ENCODE measurements at regions not wholly inside any gene's neighbourhood (a gene's known extent, or its start where the extent isn't known, plus 50 kb on each side); places are given as distances from the start of the nearest gene placed in this dataset.
"Not testable (repeated sequence)": the region's sequence is repeated elsewhere in the genome, so short reads cannot be mapped to it uniquely, and the experiment has no call there.

GRCh38 chr3:110391042-110391441 lies 680.6 kb upstream of the NECTIN3 start:
- no peak for DNase-seq (ENCODE audit: low read depth)

DNA sequence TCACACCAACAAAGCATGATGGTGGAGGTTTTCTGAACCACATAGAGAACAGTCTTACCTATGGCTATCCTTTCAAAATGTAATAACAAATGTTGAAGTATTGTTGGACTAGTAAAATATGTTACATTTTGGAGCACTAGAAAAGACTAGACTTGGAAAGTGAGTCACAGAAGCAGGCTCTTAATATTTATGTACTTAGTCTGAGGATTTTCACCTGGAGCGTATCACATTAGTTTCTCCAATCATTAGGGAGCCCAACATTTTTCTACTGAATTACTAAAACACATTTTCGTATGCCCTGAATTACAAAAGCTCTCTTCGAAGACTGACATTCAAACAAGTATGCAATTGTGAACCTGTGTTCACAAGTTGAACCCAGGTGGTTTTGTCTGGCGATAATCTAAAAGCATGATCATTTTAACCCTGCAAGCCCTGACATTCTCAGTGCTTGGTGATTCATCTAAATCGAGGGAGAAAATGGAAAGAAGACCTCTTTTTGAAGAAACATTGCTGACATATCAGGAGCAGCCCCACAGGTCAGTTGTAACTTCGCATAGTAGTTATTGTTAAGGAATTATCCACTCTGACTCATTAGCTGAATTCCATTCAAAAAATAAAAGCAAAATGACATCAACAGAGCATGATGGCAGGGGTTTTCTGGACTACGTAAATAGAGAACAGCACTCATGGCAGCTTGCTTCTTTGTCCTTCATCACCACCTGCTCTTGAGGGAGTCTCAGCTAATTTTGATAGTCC lies 679.8 kb upstream of the NECTIN3 start:
- DNase-seq (ENCODE audit: low read depth): no peak

- DNase-seq (ENCODE audit: low read depth): no peak
Observed at GRCh38 chr3:110393941-110394340, 677.7 kb upstream of the NECTIN3 start.

GRCh38 chr3:110397115-110397514 lies 674.5 kb upstream of the NECTIN3 start:
- DNase-seq (ENCODE audit: low read depth): peak; percentile 34

DNA sequence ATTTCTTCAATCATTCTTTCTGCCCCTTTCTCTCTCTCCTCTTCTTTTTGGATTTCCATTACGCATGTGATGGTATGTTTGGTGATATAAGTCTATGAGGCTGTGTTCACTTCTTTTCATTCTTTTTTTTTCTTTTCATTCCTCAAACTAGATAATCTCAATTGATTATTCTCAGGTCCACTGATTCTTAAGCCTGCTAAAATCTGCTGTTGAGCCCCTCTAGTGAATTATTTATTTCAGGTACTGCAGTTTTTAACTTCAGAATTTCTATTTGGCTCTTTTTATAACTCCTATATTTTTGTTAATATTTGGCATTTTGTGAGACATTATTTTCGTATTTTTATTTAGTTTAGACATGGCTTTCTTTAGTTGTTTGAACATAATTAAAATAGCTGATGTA lies 671.3 kb upstream of the NECTIN3 start:
- no peak for DNase-seq (ENCODE audit: low read depth)

GRCh38 chr3:110405830-110406585 lies 665.6 kb upstream of the NECTIN3 start:
- no peak for DNase-seq (ENCODE audit: low read depth)

DNA sequence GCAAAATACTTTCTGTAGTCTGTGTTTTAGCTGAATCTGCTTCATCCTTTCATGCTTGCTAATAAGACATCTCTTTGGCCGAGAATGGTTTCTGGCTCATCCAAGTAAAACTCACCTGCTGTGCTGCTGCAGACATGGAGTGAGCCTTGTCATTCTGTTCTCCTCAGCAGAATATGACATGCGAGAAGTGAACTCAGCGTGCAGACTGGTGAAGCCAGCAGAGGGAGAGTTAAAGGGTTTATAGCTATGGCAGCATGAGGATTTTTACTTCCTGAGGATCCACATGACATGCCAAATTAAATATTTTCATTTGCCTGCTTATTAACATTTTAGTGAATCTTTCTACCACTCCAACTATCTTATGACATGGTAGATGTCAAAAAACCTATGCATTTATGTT lies 658.4 kb upstream of the NECTIN3 start:
- no peak for DNase-seq (ENCODE audit: low read depth)

- peak; percentile 82 for DNase-seq (ENCODE audit: low read depth)
Observed at GRCh38 chr3:110413807-110414748, 657.5 kb upstream of the NECTIN3 start.

- DNase-seq (ENCODE audit: low read depth): peak; percentile 87
Observed at GRCh38 chr3:110414855-110415254, 656.8 kb upstream of the NECTIN3 start.

DNA sequence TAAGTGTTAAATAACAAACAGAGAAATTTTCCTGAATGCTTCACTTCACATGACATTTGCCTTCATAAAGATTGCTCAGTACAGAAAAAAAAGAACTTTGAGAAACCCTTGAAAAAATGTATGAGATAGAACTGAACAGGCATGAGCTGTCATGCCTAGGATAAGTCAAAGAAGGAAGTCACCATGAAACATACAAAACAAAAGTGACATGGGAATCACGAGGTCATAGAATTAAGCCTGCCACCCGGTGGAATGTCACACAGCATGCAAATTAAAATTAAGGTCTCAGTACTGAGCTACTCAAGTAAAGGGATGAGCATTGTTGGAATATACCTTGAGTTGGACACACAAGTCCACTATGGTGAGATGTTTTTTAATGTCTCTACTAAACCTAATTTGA lies 652.5 kb upstream of the NECTIN3 start:
- no peak for DNase-seq (ENCODE audit: low read depth)

DNA sequence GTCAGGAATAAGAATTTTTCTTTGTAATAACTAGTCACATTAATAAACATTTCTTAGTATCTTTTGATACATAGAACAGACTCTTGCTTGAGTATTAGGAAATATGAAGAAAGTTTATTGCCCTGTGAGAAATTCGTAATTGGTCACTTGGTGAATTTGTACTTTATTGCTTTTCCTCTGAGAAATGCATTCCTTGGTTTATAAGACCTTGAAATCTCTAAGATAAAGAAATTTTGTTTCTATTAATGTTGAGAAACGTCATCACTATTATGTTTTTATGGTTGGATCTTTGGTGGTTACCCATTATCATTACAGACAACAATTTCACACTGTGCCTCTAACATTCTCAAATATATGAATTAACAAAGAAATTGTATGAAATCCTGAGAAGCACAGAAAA lies 652.0 kb upstream of the NECTIN3 start:
- no peak for DNase-seq (ENCODE audit: low read depth)

DNA sequence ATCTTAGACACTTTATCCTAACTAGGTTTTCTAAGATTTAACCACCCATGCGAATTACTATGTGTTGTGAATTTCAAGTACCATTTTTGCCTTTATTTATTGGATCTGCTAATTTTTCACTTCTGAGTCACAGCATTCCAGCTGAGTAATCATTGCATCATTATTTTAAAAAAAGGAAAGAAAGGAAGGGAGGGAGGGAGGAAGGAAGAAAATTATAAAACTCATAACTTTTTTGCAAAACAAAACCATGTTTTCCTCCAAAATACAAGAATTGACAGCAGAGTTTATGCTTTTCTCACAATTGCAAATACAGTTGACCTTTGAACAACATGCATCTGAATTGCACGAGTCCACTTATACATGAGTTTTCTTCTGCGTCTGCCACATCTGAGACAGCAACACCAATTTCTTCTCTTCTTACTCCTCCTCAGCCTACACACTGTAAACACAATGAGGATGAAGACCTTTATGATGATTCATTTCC lies 651.4 kb upstream of the NECTIN3 start:
- DNase-seq (ENCODE audit: low read depth): peak; percentile 82

DNA sequence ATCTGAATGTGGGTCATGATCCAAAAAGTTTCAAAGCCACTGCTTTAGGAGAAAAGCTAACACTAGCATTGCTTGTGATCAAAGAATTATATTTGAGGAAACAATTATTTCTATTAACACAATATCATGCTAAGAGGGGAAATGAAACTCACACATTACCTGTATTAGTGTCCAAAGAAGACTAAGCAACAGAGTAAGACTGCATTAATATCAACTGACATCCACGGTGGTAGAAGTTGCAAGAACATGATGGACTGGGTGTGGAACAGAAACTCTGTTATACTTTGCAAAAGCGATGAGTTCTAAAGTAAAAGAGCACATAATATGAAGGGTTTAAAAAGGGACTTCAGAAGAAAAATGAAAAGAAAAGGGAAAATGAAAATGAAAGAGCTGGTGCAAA lies 648.3 kb upstream of the NECTIN3 start:
- DNase-seq (ENCODE audit: low read depth): no peak

GRCh38 chr3:110430146-110430545 lies 641.5 kb upstream of the NECTIN3 start:
- no peak for DNase-seq (ENCODE audit: low read depth)

GRCh38 chr3:110436209-110436608 lies 635.4 kb upstream of the NECTIN3 start:
- no peak for DNase-seq (ENCODE audit: low read depth)

DNA sequence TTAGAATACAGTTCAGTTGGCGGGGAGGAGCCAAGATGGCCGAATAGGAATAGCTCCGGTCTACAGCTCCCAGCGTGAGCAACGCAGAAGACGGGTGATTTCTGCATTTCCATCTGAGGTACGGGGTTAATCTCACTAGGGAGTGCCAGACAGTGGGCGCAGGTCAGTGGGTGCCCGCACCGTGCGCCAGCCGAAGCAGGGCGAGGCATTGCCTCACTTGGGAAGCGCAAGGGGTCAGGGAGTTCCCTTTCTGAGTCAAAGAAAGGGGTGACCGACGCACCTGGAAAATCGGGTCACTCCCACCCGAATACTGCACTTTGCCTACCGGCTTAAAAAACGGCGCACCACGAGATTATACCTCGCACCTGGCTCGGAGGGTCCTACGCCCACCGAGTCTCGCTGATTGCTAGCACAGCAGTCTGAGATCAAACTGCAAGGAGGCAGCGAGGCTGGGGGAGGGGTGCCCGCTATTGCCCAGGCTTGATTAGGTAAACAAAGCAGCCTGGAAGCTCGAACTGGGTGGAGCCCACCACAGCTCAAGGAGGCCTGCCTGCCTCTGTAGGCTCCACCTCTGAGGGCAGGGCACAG lies 631.5 kb upstream of the NECTIN3 start:
- DNase-seq (ENCODE audit: low read depth): not testable (repeated sequence)

- no peak for DNase-seq (ENCODE audit: low read depth)
Observed at GRCh38 chr3:110454066-110454465, 617.5 kb upstream of the NECTIN3 start.

DNA sequence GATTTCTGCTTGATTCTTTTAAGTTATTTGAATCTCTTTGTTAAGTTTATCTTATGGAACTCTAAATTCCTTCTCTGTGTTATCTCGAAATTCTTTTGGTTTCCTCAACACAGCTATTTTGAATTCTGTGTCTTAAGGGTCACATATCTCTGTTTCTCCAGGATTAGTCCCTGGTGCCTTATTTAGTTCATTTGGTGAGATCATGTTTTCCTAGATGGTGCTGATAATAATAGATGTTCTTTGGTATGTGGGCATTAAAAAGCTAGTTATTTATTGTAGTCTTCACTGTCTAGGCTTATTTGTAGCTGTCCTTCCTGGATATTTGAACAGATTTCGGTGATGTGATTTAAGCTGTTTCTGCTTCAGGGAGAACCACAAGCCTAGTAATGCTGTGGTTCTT lies 615.6 kb upstream of the NECTIN3 start:
- DNase-seq (ENCODE audit: low read depth): no peak

DNA sequence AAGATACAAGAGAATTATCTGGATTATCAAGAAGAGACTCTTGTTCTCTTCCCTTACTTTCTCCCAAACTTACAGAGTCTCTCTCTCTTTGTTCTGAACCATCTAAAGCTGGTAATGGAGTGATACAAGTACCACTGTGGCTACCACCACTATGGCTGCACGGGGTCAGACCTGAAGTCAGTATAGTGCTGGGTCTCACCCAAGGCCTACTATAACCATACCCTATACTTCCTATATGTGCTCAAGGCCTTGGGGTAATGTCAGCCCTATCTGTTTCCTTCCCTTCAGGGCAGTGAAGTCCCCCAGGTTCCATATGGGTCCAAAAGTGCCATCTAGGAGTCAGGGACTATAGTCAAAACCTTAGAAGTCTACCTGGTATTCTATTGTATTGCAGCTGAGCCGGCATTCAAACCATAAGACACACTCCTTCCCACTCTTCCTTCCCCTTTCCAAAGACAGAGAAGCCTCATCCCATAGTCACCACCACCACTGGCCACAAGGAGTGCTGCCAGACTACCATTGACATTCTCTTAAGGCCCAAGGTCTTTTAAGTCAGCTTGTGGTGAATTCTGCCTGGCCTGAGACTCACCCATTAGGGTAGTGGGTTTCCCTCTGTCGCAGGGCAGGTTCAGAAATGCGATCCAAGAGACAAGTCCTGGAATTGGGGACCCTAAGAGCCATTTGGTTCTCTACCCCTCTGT lies 615.0 kb upstream of the NECTIN3 start:
- no peak for DNase-seq (ENCODE audit: low read depth)

DNA sequence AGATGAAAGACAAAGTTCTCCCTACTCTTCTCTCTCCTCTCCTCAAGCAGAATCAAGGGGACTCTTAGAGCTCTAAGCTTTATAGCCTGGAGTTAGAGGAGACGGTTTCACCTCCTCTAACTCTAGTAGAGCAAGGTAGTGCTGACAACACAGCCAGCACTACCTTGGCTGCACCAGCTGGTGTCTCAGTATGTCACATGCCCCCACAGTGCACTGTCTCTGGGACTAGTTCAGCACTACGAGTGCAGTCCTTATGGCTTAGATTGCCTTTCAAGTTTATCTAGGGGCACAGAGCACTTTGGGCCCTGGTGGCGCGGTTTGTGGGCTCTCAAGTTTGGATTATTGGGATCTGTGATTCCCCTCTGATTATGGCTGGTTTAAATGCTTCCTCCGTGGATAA lies 614.1 kb upstream of the NECTIN3 start:
- no peak for DNase-seq (ENCODE audit: low read depth)

DNA sequence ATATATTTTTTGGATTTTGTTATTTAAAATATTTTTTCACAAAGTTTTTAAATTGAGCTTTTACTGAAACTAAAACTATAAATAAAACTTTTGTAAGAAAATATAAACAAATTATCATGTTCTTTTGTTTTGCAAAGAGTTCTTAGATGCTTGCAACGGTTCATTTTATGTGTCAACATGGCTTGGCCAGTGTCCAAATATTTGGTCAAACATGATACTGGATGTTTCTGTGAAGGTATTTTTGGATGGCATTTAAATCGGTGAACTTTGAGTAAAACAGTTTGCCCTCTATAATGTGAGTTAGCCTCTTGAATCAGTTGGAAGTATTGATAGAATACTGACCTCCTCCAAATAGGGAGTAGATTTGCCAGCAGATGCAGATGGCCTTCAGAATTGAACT lies 612.6 kb upstream of the NECTIN3 start:
- peak; percentile 18 for DNase-seq (ENCODE audit: low read depth)

Measured in RPMI7951 (cell line).